ENCODE measurements at regions not wholly inside any gene's neighbourhood (a gene's known extent, or its start where the extent isn't known, plus 50 kb on each side); places are given as distances from the start of the nearest gene placed in this dataset.
"Not testable (repeated sequence)": the region's sequence is repeated elsewhere in the genome, so short reads cannot be mapped to it uniquely, and the experiment has no call there.

DNA sequence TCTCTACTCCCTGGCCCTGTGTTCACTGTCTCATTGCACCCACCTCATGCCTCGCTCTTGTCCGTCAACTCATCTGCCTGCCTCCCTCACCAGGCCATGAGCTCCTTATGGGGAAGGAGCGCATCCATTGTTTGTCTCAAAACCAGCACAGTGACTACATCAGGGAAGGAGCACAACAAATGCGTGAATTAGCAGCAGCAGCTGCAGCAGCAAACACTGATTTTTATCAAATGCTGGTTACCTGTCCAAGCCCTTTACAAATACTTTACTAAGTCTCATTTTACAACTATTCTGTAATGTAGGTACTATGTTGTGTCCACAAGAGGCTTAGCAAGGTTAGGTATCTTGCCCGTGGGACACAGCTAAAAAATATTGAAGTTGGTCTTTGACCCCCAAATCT is 85.9 kb upstream of the PLET1 start:
- H3K4me3 Mint-ChIP-seq = no peak overlapping the region

DNA sequence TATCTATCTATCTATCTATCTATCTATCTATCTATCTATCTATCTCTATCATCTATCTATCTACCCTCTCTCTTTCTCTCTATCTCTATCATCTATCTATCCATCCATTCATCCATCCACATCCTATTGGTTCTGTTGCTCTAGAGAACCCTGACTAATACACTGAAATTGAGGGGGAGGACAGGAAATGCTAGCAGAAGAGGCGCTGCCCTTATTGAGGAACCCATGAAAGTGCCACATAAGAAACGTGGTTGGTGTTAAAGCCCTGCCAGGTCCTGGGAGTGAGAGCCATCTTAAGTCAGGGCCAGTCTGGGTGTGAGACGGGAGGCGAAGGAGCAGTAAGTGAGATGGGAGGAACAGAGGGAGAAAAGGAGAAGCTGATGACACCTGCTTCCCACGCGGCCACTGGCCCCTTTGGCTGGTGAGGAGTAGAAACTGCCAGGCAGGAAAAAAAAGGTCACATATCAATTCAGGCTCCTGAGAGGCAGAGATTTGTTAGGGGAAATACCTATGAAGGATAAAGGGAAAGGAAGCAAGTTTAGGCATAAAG is 87.9 kb upstream of the PLET1 start:
- no peaks in the 10 kb centered on the region for H3K36me3 ChIP-seq (replicated peaks in 1 of 2; ENCODE audit: control insufficient read depth in 1 of 2, insufficient read depth in 2 of 2, low read length in 2 of 2)
- H3K9ac ChIP-seq (ENCODE audit: insufficient read depth, low read length, poor library complexity, severe bottlenecking) = no peak overlapping the region
- H3K79me2 ChIP-seq (ENCODE audit: insufficient read depth, low read length) = no peaks in the 10 kb centered on the region
- H3K4me3 Mint-ChIP-seq = no peak overlapping the region
- H3K27ac Mint-ChIP-seq = no peak overlapping the region
- no peak overlapping the region for H3K27ac ChIP-seq (ENCODE audit: low read depth in 1 of 2, low read length in 2 of 2)
- H3K27me3 Mint-ChIP-seq (ENCODE audit: low read depth in 3 of 3) = peaks cover 0 to 2% (median 0%) of the 10 kb centered on the region in 3 donors
- intact Hi-C loops (cut with micrococcal nuclease) = no loop called here
- H3K36me3 Mint-ChIP-seq = no peaks in the 10 kb centered on the region
- TF ChIP-seq, protein P1, sequence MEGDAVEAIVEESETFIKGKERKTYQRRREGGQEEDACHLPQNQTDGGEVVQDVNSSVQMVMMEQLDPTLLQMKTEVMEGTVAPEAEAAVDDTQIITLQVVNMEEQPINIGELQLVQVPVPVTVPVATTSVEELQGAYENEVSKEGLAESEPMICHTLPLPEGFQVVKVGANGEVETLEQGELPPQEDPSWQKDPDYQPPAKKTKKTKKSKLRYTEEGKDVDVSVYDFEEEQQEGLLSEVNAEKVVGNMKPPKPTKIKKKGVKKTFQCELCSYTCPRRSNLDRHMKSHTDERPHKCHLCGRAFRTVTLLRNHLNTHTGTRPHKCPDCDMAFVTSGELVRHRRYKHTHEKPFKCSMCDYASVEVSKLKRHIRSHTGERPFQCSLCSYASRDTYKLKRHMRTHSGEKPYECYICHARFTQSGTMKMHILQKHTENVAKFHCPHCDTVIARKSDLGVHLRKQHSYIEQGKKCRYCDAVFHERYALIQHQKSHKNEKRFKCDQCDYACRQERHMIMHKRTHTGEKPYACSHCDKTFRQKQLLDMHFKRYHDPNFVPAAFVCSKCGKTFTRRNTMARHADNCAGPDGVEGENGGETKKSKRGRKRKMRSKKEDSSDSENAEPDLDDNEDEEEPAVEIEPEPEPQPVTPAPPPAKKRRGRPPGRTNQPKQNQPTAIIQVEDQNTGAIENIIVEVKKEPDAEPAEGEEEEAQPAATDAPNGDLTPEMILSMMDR (IDR thresholded peaks at IDR 0.05) = no peak
- 59% methylated on average over 6 of the region's 6 CpGs for WGBS (ENCODE audit: insufficient coverage)
- H2AFZ ChIP-seq (ENCODE audit: insufficient read depth, low read depth, low read length, poor library complexity, severe bottlenecking) = no peak overlapping the region
- H3K4me1 Mint-ChIP-seq = no peaks in the 10 kb centered on the region
- H3K9me3 Mint-ChIP-seq = peaks cover 0 to 3% (median 0%) of the 10 kb centered on the region in 7 donors
- H3K4me2 ChIP-seq (replicated peaks; ENCODE audit: extremely low read depth, low read length, poor library complexity, severe bottlenecking) = no peak overlapping the region
- H3K9me3 ChIP-seq (replicated peaks in 1 of 2; ENCODE audit: control insufficient read depth in 1 of 2, insufficient read depth in 1 of 2, low read length in 2 of 2) = no peaks in the 10 kb centered on the region
- no peak for DNase-seq
- no peaks in the 10 kb centered on the region for H3K4me1 ChIP-seq (ENCODE audit: control insufficient read depth in 1 of 2, insufficient read depth in 2 of 2, low read length in 2 of 2)
- no peak overlapping the region for H3K4me3 ChIP-seq (replicated peaks in 1 of 3; ENCODE audit: low read depth in 2 of 3, low read length in 3 of 3)
- H4K20me1 ChIP-seq (ENCODE audit: insufficient read depth, low read length) = no peaks in the 10 kb centered on the region
- no peaks in the 10 kb centered on the region for H3K27me3 ChIP-seq (ENCODE audit: control insufficient read depth in 2 of 2, insufficient read depth in 2 of 2, low read length in 2 of 2)

More for the DNA sequence above, 85.9 kb upstream of the PLET1 start:
- intact Hi-C loops (cut with micrococcal nuclease) = no loop called here
- TF ChIP-seq, protein P1 (IDR thresholded peaks at IDR 0.05) = no peak
- H3K79me2 ChIP-seq (ENCODE audit: insufficient read depth, low read length) = no peaks in the 10 kb centered on the region
- H3K36me3 ChIP-seq (replicated peaks in 1 of 2; ENCODE audit: control insufficient read depth in 1 of 2, insufficient read depth in 2 of 2, low read length in 2 of 2) = no peaks in the 10 kb centered on the region
- no peak overlapping the region for H3K4me2 ChIP-seq (replicated peaks; ENCODE audit: extremely low read depth, low read length, poor library complexity, severe bottlenecking)
- H3K9me3 ChIP-seq (replicated peaks in 1 of 2; ENCODE audit: control insufficient read depth in 1 of 2, insufficient read depth in 1 of 2, low read length in 2 of 2) = no peaks in the 10 kb centered on the region
- no peaks in the 10 kb centered on the region for H3K4me1 ChIP-seq (ENCODE audit: control insufficient read depth in 1 of 2, insufficient read depth in 2 of 2, low read length in 2 of 2)
- H3K36me3 Mint-ChIP-seq = no peaks in the 10 kb centered on the region
- H3K4me3 ChIP-seq (replicated peaks in 1 of 3; ENCODE audit: low read depth in 2 of 3, low read length in 3 of 3) = no peak overlapping the region
- H3K27ac ChIP-seq (ENCODE audit: low read depth in 1 of 2, low read length in 2 of 2) = no peak overlapping the region
- H4K20me1 ChIP-seq (ENCODE audit: insufficient read depth, low read length) = no peaks in the 10 kb centered on the region
- DNase-seq = no peak
- H3K9me3 Mint-ChIP-seq = peaks cover 0 to 3% (median 0%) of the 10 kb centered on the region in 7 donors
- H2AFZ ChIP-seq (ENCODE audit: insufficient read depth, low read depth, low read length, poor library complexity, severe bottlenecking) = no peak overlapping the region
- no peaks in the 10 kb centered on the region for H3K27me3 ChIP-seq (ENCODE audit: control insufficient read depth in 2 of 2, insufficient read depth in 2 of 2, low read length in 2 of 2)
- H3K4me1 Mint-ChIP-seq = no peaks in the 10 kb centered on the region
- 100% methylated on average over 1 of the region's 5 CpGs for WGBS (ENCODE audit: insufficient coverage)
- no peak overlapping the region for H3K9ac ChIP-seq (ENCODE audit: insufficient read depth, low read length, poor library complexity, severe bottlenecking)
- no peak overlapping the region for H3K27ac Mint-ChIP-seq
- H3K27me3 Mint-ChIP-seq (ENCODE audit: low read depth in 3 of 3) = peaks cover 0 to 2% (median 0%) of the 10 kb centered on the region in 3 donors

DNA sequence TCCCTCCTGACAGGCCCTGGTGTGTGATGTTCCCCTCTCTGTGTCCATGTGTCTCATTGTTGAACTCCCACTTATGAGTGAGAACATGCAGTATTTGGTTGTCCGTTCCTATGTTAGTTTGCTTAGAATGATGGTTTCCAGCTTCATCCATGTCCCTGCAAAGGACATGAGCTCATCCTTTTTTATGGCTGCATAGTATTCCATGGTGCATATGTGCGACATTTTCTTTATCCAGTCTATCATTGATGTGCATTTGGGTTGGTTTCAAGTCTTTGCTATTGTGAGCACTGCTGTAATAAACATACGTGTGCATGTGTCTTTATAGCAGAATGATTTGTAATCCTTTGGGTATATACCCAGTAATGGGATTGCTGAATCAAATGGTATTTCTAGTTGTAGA is 90.8 kb upstream of the PLET1 start:
- intact Hi-C loops (cut with micrococcal nuclease); H3K4me1 ChIP-seq (ENCODE audit: control insufficient read depth in 1 of 2, insufficient read depth in 2 of 2, low read length in 2 of 2); H3K36me3 ChIP-seq (replicated peaks in 1 of 2; ENCODE audit: control insufficient read depth in 1 of 2, insufficient read depth in 2 of 2, low read length in 2 of 2); H3K4me1 Mint-ChIP-seq; H3K4me3 ChIP-seq (replicated peaks in 1 of 3; ENCODE audit: low read depth in 2 of 3, low read length in 3 of 3); H2AFZ ChIP-seq (ENCODE audit: insufficient read depth, low read depth, low read length, poor library complexity, severe bottlenecking); H4K20me1 ChIP-seq (ENCODE audit: insufficient read depth, low read length); H3K9me3 Mint-ChIP-seq; H3K9me3 ChIP-seq (replicated peaks in 1 of 2; ENCODE audit: control insufficient read depth in 1 of 2, insufficient read depth in 1 of 2, low read length in 2 of 2); H3K36me3 Mint-ChIP-seq; H3K79me2 ChIP-seq (ENCODE audit: insufficient read depth, low read length); H3K27ac ChIP-seq (ENCODE audit: low read depth in 1 of 2, low read length in 2 of 2); H3K9ac ChIP-seq (ENCODE audit: insufficient read depth, low read length, poor library complexity, severe bottlenecking); H3K4me3 Mint-ChIP-seq; H3K27me3 ChIP-seq (ENCODE audit: control insufficient read depth in 2 of 2, insufficient read depth in 2 of 2, low read length in 2 of 2); H3K27me3 Mint-ChIP-seq (ENCODE audit: low read depth in 3 of 3); H3K4me2 ChIP-seq (replicated peaks; ENCODE audit: extremely low read depth, low read length, poor library complexity, severe bottlenecking); DNase-seq; H3K27ac Mint-ChIP-seq: not testable (repeated sequence)
- no CpG with 5 or more reads among the region's 3 CpGs for WGBS (ENCODE audit: insufficient coverage)
